HEK293T (cell line): ENCODE measurements at regions not wholly inside any gene's neighbourhood (a gene's known extent, or its start where the extent isn't known, plus 50 kb on each side); places are given as distances from the start of the nearest gene placed in this dataset.

Experiments used
- ELF4 ChIP-seq: fragments of 450-650 bp; IDR thresholded peaks from 2 replicates; pipeline ENCODE4 v1.6.1; 2017; ENCODE audit warnings: antibody characterized with exemption
- FOXK2 ChIP-seq: fragments of 450-650 bp; IDR thresholded peaks from 2 replicates; pipeline ENCODE4 v1.6.1; 2016; ENCODE audit warnings: mild to moderate bottlenecking
- FOXM1 ChIP-seq: fragments of 450-650 bp; IDR thresholded peaks from 2 replicates; pipeline ENCODE4 v1.6.1; 2017; ENCODE audit warnings: mild to moderate bottlenecking, borderline replicate concordance
- NFRKB ChIP-seq: fragments of 450-650 bp; IDR thresholded peaks from 2 replicates; pipeline ENCODE4 v1.6.1; 2016; ENCODE audit warnings: mild to moderate bottlenecking, moderate library complexity
- PKNOX1 ChIP-seq: fragments of 450-650 bp; IDR thresholded peaks from 2 replicates; pipeline ENCODE4 v1.6.1; 2016
- TARDBP ChIP-seq: fragments of 450-650 bp; IDR thresholded peaks from 2 replicates; pipeline ENCODE4 v1.6.1; 2016

DNA sequence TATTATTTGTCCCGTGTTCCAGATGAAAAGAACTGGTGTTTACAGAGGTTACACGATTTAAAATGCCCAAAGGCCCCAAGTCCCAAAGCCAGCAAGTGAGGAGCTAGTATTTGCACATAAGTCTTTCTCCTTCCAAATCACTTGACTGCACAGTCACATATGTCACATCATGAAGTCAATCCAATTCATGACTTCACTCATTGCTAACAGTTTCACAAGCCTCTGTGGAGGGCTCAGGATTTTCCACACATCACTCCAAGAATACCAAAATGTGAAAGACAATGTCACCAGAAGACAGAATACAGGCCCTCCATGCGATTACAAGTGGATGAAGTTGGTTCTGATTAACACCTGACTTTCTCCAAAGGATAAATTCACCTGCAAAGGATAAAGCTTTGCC is 283.1 kb upstream of the UBE2E2 start:
- TF ChIP-seq FOXM1 (no peak), PKNOX1 (no peak), ELF4 (no peak), NFRKB (no peak), TARDBP (no peak), FOXK2 (no peak)
